ENCODE measurements at regions not wholly inside any gene's neighbourhood (a gene's known extent, or its start where the extent isn't known, plus 50 kb on each side); places are given as distances from the start of the nearest gene placed in this dataset.

GRCh38 chr2:6358546-6358945 lies 507.2 kb downstream of the CMPK2 start:
- no peak for DNase-seq
- Histone ChIP-seq H3K4me3 (no peak overlapping the region), H3K36me3 (no peaks in the 10 kb centered on the region), H3K27ac (no peak overlapping the region), H3K9me3 (no peaks in the 10 kb centered on the region), H3K4me1 (no peaks in the 10 kb centered on the region), H3K27me3 (replicated peaks in 1 of 7) (no peaks in the 10 kb centered on the region)
- intact Hi-C loops (cut with DNase I; ENCODE audit: low total_unique reads): loop anchor here (5.0 kb wide), 1 partner anchor 409 kb away; no protein-coding TSS in a partner anchor
- WGBS, 5 donors: 68 to 83% (median 77%) methylated on average over 5 of the region's 5 CpGs
- TF ChIP-seq POLR2A (IDR thresholded peaks at IDR 0.05) (no peak), POLR2AphosphoS5 (IDR thresholded peaks at IDR 0.05) (no peak)
- TF ChIP-seq, protein P1, sequence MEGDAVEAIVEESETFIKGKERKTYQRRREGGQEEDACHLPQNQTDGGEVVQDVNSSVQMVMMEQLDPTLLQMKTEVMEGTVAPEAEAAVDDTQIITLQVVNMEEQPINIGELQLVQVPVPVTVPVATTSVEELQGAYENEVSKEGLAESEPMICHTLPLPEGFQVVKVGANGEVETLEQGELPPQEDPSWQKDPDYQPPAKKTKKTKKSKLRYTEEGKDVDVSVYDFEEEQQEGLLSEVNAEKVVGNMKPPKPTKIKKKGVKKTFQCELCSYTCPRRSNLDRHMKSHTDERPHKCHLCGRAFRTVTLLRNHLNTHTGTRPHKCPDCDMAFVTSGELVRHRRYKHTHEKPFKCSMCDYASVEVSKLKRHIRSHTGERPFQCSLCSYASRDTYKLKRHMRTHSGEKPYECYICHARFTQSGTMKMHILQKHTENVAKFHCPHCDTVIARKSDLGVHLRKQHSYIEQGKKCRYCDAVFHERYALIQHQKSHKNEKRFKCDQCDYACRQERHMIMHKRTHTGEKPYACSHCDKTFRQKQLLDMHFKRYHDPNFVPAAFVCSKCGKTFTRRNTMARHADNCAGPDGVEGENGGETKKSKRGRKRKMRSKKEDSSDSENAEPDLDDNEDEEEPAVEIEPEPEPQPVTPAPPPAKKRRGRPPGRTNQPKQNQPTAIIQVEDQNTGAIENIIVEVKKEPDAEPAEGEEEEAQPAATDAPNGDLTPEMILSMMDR (IDR thresholded peaks at IDR 0.05 in 8 of 11, conservative IDR thresholded peaks at IDR 0.05 in 3 of 11): no peak

DNA sequence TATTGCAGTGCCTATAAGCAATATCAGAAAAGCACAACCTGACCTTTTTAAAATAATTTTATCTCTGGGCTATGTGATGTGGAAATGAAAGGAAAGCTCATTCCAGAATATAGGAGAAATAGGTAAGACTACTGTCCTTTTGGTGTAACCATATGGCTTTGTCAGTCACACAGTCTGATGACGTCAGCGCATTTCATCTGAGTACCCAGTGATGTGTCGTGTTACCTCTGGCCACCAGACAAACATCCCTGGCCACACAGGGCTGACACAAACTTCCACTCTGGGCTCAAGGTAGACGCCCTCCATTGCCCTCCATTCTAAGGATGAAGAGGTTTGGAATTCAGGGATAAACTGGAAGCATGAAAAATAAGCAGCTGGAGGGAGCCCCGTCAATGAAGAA lies 506.7 kb downstream of the CMPK2 start:
- TF ChIP-seq POLR2AphosphoS5 (IDR thresholded peaks at IDR 0.05) (no peak), POLR2A (IDR thresholded peaks at IDR 0.05) (no peak)
- TF ChIP-seq, protein P1 (IDR thresholded peaks at IDR 0.05 in 8 of 11, conservative IDR thresholded peaks at IDR 0.05 in 3 of 11): no peak
- H3K4me1 ChIP-seq: no peaks in the 10 kb centered on the region

DNA sequence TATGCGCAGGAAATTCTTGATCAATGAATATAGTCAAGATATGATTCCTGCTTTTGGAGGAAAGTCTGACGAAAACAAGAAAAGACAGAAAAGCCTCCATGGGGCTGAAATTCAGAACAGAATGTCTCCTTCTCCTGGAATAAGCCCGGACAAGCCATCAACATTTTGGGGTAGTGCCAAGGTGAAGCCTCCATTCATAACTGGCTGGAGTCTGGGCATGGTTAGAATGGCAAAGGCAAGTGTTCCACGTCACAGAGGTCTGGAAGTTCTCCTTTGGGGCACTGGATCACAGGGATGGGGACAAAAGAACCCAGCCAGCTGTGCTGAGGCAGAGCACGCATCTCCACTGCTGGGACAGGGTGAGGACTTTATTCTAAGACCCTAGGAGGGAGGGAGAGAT lies 505.7 kb downstream of the CMPK2 start:
- intact Hi-C loops (cut with DNase I; ENCODE audit: low total_unique reads): loop anchor here (5.0 kb wide), 1 partner anchor 407 kb away; no protein-coding TSS in a partner anchor
- Histone ChIP-seq H3K27ac (no peak overlapping the region), H3K4me1 (no peaks in the 10 kb centered on the region)

More for the DNA sequence above, 506.7 kb downstream of the CMPK2 start:
- no peaks in the 10 kb centered on the region for H3K9me3 ChIP-seq
- H3K4me3 ChIP-seq: no peak overlapping the region
- 84 to 95% (median 91%) methylated on average over 5 of the region's 5 CpGs for WGBS, 5 donors
- H3K27me3 ChIP-seq (replicated peaks in 1 of 7): no peaks in the 10 kb centered on the region
- intact Hi-C loops (cut with DNase I; ENCODE audit: low total_unique reads): loop anchor here (5.0 kb wide), 1 partner anchor 408 kb away; no protein-coding TSS in a partner anchor
- no peaks in the 10 kb centered on the region for H3K36me3 ChIP-seq
- no peak overlapping the region for H3K27ac ChIP-seq
- DNase-seq: no peak

DNA sequence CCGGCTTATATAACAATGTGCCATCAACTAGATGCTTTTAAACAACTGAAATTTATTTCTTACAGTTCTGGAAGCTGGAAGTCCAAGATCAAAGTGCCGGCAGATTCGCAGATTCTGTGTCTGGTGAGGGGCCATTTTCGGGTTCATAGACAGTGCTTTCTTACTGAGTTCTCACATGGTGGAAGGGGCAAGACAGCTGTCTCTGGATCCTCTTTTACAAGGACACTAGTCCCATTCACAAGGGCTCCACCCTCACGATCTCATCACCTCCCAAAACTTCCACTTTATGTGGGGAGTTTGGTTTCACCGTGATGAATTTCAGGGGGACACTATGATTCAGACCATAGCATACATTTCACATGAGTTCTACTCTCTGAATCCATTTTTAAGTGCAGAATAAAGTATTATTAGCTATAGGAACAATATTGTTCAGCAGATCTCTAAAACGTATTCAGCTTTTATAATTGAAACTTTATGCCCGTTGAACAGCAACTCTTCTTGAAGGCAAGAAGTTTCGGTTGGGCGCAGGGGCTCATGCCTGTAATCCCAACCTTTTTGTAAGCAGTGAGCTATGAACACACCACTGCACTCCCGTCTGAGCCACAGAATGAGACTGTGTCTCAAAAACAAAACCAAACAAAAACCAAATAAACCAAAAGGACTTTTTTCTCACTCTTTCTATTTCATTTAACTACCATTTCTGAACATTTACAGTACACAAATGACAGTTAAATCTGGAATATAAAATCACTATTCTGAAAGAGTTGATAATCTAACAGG lies 502.8 kb downstream of the CMPK2 start:
- TF ChIP-seq POLR2A (IDR thresholded peaks at IDR 0.05) (no peak), POLR2AphosphoS5 (IDR thresholded peaks at IDR 0.05) (no peak)
- TF ChIP-seq, protein P1 (IDR thresholded peaks at IDR 0.05 in 8 of 11, conservative IDR thresholded peaks at IDR 0.05 in 3 of 11): no peak
- H3K27ac ChIP-seq: no peak overlapping the region
- WGBS, 5 donors: 75 to 89% (median 85%) methylated on average over 11 of the region's 11 CpGs
- no peaks in the 10 kb centered on the region for H3K36me3 ChIP-seq
- intact Hi-C loops (cut with DNase I; ENCODE audit: low total_unique reads): no loop called here
- DNase-seq: no peak
- H3K9me3 ChIP-seq: no peaks in the 10 kb centered on the region
- no peaks in the 10 kb centered on the region for H3K4me1 ChIP-seq
- H3K27me3 ChIP-seq (replicated peaks in 1 of 7): no peaks in the 10 kb centered on the region
- no peak overlapping the region for H3K4me3 ChIP-seq

More for the DNA sequence above, 505.7 kb downstream of the CMPK2 start:
- DNase-seq: no peak
- H3K36me3 ChIP-seq: no peaks in the 10 kb centered on the region
- WGBS, 5 donors: 60 to 90% (median 77%) methylated on average over 5 of the region's 5 CpGs
- no peaks in the 10 kb centered on the region for H3K9me3 ChIP-seq
- H3K27me3 ChIP-seq (replicated peaks in 1 of 7): no peaks in the 10 kb centered on the region
- H3K4me3 ChIP-seq: no peak overlapping the region
- TF ChIP-seq POLR2AphosphoS5 (IDR thresholded peaks at IDR 0.05) (no peak), POLR2A (IDR thresholded peaks at IDR 0.05) (no peak)
- TF ChIP-seq, protein P1 (IDR thresholded peaks at IDR 0.05 in 8 of 11, conservative IDR thresholded peaks at IDR 0.05 in 3 of 11): no peak

All from spleen (tissue), 11 donors.